ENCODE measurements at regions not wholly inside any gene's neighbourhood (a gene's known extent, or its start where the extent isn't known, plus 50 kb on each side); places are given as distances from the start of the nearest gene placed in this dataset.
"Not testable (repeated sequence)": the region's sequence is repeated elsewhere in the genome, so short reads cannot be mapped to it uniquely, and the experiment has no call there.

DNA sequence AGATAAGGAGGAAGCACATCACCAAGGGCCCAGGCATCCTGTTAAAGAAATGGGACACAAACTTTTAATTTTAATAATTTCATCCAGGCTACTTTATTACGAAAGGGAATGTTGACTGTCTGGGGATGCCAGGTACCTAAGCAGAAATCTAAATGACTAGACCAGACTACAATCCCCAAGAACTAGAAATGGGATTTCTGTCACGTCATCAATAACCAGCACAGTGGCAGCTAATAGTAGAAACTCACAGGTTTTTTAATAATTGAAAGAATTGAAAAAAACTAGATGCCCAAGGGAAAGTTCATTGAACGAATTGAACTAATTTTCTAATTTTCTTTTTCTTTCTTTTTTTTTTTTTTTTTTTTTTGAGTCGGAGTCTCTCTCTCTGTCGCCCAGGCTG, 789.3 kb downstream of the IGSF11 start:
- no peak for DNase-seq (ENCODE audit: low read depth, low spot score)

GRCh38 chr3:118258850-118259249, 775.8 kb downstream of the IGSF11 start:
- not testable (repeated sequence) for DNase-seq (ENCODE audit: low read depth, low spot score)

DNA sequence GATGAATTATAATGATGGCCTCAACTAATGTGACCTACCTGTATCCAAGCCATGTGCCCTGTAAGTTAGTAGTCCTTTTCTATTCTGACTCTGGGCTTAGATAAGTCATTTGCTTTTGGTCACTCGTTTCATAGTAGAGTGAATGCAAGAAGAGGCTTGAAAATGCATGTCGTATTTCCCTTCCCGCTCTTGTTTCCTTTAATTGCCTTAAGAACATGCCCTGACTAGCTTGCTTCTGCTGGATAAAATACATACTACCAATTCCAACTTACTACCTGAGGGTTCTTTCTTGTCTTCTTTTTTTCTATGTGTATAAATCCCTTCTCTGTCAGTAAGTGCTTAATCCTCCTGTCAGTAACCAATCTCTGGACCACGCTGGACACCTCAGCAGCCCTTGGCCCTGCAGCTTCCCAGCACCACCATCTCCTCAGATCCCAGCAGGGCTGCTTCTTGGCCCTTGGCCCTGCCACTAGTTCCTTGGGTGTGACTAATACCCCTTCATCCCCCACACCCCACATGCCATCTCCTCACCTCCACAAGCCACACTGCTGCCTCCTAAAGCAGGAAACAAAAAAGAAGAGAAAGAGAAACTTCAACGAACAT, 771.7 kb downstream of the IGSF11 start:
- no peak for DNase-seq (ENCODE audit: low read depth, low spot score)

- no peak for DNase-seq (ENCODE audit: low read depth, low spot score)
Observed at GRCh38 chr3:118267588-118267987, 767.1 kb downstream of the IGSF11 start.

DNA sequence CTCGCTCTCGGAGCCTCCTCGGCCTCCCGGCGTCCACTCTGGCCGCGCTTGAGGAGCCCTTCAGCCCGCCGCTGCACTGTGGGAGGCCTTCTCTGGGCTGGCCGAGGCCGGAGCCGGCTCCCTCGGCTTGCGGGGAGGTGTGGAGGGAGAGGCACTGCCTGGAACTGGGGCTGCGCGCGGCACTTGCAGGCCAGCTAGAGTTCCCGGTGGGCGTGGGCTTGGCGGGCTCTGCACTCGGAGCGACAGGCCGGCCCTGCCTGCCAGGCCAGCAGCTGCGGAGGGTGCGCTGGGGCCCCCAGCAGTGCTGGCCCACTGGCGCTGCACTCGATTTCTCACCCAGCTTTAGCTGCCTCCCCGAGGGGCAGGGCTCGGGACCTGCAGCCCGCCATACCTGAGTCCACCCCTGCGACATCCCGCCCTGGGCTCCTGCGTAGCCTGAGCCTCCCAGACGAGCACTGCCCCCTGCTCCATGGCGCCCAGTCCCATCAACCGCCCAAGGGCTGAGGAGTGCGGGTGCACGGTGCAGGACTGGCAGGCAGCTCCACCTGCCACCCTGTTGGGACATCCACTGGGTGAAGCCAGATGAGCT, 765.0 kb downstream of the IGSF11 start:
- no peak for DNase-seq (ENCODE audit: low read depth, low spot score)

- peak; percentile 10 for DNase-seq (ENCODE audit: low read depth, low spot score)
Observed at GRCh38 chr3:118272991-118273390, 761.7 kb downstream of the IGSF11 start.

DNA sequence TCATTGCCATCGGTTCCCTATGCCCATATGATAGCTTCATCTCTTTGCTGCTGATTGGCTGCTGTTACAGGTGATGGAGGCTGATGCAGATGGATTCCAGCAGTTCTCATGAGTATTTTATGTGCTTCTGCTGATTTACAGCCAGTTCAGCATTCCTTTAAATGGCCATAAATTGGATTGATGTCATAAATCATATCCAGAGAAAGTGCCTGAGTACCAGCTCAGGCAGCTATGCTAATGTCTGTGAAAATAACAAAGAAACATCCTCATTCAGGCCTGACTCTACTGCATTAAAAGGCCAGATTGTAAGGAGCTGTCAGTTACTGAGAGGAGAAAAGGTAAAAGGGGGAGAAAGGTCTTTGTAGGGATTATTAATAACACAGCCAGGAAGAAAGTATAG, 756.8 kb downstream of the IGSF11 start:
- no peak for DNase-seq (ENCODE audit: low read depth, low spot score)

DNA sequence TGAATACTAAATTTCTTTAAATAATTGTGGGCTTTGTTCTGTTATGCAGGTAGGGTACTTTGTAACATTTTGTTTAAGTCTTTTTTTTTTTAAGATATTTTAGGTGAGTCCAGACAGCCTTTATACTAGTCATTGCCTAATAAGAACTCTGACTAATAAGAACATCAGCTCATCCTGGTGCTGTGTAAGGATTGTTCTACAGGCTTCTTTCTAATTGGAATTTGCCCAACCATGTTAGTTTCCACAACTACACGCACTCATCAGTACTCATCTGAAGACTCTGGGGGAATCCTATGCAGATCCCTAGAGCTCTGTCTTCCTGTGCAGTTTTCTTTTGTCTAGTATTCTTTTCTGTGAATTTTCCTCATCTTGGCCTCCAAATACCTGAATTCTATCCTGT, 741.8 kb downstream of the IGSF11 start:
- DNase-seq (ENCODE audit: low read depth, low spot score), result no peak

DNA sequence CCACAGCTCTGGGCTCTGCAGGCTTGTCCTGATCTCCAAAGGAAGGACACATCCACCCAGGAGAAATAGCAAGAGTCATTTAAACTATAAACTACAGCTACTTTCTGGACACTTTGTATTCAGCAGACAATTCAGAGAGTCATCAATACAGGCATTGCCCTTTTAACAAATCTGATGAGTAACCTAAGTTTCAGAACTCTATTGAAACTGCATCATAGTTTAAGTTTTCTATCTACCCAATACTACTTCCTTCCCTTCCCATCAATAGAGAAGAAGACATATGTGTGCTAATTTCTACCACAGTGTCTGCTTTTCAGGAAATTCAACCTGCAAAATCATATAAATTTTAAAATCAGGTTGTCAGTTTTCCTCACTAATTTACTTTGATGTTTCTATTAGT, 736.5 kb downstream of the IGSF11 start:
- no peak for DNase-seq (ENCODE audit: low read depth, low spot score)

GRCh38 chr3:118304557-118304956, 730.1 kb downstream of the IGSF11 start:
- peak; percentile 7 for DNase-seq (ENCODE audit: low read depth, low spot score)

DNA sequence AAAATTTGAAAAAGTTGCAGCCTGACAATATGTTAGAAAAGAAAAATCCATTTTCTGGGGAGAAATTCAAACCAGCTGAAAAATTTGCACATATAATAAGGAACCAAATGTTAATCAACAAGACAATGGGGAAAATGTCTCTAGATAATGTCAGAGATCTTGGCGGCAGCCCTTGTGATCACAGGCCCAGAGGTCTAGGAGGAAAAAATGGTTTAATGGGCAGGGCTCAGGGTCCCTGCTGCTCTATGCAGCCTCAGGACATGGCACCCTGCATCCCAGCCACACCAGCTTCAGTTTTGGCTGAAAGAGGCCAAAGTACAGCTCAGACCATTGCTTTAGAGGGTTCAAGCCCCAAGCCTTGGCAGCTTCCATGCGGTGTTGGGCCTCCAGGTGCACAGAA, 701.9 kb downstream of the IGSF11 start:
- no peak for DNase-seq (ENCODE audit: low read depth, low spot score)

DNA sequence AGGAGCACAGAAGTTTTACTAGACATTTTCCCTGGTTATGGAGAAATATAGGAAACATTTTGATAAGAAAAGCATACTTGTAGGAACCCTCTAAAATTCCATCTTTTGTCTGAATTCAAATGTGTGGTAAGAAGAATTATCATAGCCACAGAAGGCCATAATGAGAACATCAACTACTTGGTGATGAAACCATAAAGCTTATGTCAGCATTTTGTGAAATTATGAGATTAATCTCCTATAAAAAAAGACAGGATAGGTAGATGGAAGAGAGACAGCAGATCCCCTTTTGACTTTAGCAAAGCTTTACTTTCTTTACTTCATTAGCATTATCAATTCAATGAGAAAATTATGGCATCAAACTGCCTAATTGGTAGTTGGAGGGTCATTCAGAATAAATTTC, 697.0 kb downstream of the IGSF11 start:
- no peak for DNase-seq (ENCODE audit: low read depth, low spot score)

DNA sequence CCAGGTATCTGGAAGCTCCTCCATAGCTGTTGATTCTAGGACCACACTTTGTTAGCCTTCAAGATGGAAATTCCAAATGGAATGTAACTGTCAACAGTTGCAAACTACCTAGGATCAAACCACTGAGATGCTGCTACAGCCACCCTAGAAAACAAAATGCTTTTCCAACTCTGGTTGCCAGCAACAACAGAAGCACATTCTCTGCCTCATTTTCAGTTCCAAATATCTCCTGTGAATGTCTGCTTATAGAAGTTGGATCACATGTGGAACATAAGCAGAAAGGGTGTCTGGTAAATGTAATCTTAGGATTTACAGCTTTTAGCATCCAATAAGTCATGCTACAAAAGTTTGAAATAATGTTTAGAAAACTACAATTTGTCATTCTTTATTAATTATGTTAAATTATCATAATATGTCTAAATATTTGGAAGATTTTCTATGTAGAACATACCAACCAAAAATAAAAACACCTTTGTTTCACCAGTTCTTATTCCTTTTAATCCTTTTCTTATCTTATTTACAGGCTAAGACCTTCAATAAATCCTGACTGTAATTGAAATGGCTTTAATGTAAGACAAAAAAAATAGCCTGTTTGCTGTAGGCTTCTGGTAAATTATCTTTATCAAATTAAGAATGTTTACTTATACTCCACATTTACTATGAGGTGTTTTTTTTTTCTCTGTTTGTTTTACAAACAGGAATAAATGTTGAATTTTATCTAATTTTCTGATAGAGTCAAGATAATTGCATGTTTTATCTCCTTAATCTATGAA, 687.1 kb downstream of the IGSF11 start:
- no peak for DNase-seq (ENCODE audit: low read depth, low spot score)

GRCh38 chr3:118348169-118348557, 686.5 kb downstream of the IGSF11 start:
- no peak for DNase-seq (ENCODE audit: low read depth, low spot score)

DNA sequence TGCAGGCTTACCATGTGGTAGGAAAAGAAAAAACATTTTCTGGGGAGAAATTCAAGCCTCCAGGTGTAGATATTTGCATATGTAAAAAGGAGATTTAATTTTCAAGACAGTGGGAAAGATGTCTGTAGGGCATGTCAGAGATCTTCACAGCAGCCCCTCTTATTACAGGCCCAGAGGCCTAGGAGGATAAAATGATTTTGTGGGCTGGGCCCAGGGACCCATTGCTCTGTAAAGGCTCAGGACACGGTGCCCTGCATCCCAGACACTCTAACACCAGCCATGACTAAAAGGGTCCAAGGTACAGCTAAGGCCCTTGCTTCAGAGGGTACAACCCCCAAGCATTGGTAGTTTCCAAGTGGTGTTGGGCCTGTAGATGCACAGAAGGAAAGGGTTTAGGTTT, 680.1 kb downstream of the IGSF11 start:
- DNase-seq (ENCODE audit: low read depth, low spot score), result no peak

DNA sequence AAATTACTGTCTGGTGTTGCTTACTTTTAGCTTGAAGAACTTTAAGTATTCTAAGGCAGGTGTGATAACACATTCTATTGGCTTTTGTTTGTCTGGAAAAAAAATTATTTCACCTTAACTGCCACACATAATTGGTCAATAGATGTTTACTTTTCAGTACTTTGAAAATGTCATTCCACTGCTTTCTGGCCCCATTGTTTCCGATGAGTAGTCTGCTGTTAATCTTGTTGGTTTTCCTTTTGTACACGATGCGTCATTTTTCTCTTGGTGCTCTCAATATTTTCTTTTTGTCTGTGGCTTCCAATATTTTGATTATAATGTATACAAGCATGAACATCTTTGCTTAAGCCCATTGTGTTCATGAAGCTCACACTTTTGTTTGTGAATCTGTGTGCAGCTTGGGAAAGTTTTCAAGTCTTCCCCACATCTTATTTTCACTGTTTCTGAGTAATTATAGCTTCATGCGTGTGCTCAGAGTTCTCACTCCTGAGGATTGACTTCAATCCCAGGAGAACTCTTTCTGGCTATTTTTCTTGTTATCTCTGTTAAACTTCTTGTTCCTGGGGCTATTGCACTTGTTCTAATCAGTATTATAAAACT, 664.7 kb downstream of the IGSF11 start:
- DNase-seq (ENCODE audit: low read depth, low spot score), result no peak

DNA sequence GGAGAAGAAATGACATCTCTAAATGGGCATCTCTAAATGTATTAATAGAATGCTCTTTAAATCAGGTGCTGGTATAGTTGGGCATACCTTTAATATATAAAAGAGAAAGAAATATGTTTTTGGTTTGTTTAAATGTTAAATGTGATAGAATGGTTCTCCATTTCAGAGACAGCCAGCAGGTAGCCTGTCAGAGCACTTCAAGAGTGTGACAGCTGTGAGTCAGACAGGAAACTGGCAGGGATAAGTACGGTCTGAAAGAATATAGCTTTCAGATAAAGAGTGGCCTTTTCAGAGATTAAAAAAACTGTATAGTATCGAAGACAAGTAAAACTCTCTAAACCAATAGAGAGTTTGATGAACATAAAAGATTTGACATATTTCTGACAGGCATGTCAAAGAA, 654.1 kb downstream of the IGSF11 start:
- no peak for DNase-seq (ENCODE audit: low read depth, low spot score)

DNA sequence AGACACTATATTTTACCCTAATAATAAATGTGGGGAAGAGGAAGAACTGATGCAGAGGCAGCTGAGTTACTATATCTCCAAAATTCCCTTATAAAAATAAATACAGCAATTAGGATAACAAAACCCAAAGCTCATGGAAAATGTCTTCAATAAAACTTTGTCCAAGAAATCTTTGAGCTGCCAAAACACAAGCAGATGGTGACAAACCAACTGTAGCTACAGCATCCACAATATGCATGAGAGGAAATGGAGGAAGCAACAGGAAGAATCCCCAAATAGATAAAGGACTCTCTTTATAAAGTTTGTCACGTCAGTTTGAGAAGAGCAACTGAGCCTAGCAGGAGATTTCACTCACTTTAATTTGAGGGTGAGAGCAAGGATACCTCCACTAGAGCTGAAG, 638.2 kb downstream of the IGSF11 start:
- no peak for DNase-seq (ENCODE audit: low read depth, low spot score)

- no peak for DNase-seq (ENCODE audit: low read depth, low spot score)
Observed at GRCh38 chr3:118400086-118400485, 634.6 kb downstream of the IGSF11 start.

GRCh38 chr3:118400886-118401285, 633.8 kb downstream of the IGSF11 start:
- no peak for DNase-seq (ENCODE audit: low read depth, low spot score)

GRCh38 chr3:118401887-118402286, 632.8 kb downstream of the IGSF11 start:
- DNase-seq (ENCODE audit: low read depth, low spot score), result no peak

GRCh38 chr3:118402971-118403370, 631.7 kb downstream of the IGSF11 start:
- DNase-seq (ENCODE audit: low read depth, low spot score), result no peak

- DNase-seq (ENCODE audit: low read depth, low spot score), result no peak
Observed at GRCh38 chr3:118406562-118406961, 628.1 kb downstream of the IGSF11 start.
